Nephron progenitor cell (in vitro differentiated cells): ENCODE measurements at regions not wholly inside any gene's neighbourhood (a gene's known extent, or its start where the extent isn't known, plus 50 kb on each side); places are given as distances from the start of the nearest gene placed in this dataset.

ENCODE experiments used
- DNase-seq: peaks from one replicate; pipeline ENCODE4 v3.0.0; 2021
- H3K27ac Mint-ChIP-seq: 2 replicates; pipeline ENCODE4 v1.8.0; 2021; ENCODE audit warnings: mild to moderate bottlenecking, moderate library complexity, mixed read lengths
- H3K27me3 Mint-ChIP-seq: 2 replicates; pipeline ENCODE4 v1.8.0; 2021; ENCODE audit warnings: mild to moderate bottlenecking, low read depth, mixed read lengths; ENCODE audit not compliant: poor library complexity
- H3K36me3 Mint-ChIP-seq: 2 replicates; pipeline ENCODE4 v1.8.0; 2021; ENCODE audit warnings: low read depth, mixed read lengths
- H3K4me1 Mint-ChIP-seq: 2 replicates; pipeline ENCODE4 v1.8.0; 2021; ENCODE audit warnings: mixed read lengths
- H3K4me3 Mint-ChIP-seq: 2 replicates; pipeline ENCODE4 v1.8.0; 2021; ENCODE audit warnings: mild to moderate bottlenecking, moderate library complexity, mixed read lengths
- H3K9me3 Mint-ChIP-seq: 2 replicates; pipeline ENCODE4 v1.8.0; 2021; ENCODE audit warnings: mild to moderate bottlenecking, moderate library complexity, mixed read lengths
- CTCF ChIP-seq: fragments of 200-600 bp; sonication (generic); IDR thresholded peaks from 2 replicates; pipeline ENCODE4 v1.5.0; 2021; ENCODE audit warnings: antibody characterized with exemption

GRCh38 chr12:107219301-107219700 is 126.0 kb upstream of the CRY1 start:
- no peaks in the 10 kb centered on the region for H3K36me3 Mint-ChIP-seq
- H3K9me3 Mint-ChIP-seq: peaks cover 9% of the 10 kb centered on the region
- no peak for DNase-seq
- peaks cover 12% of the 10 kb centered on the region for H3K27me3 Mint-ChIP-seq
- no peak for TF ChIP-seq CTCF
- H3K4me3 Mint-ChIP-seq: no peak overlapping the region
- peaks cover 26% of the 10 kb centered on the region for H3K4me1 Mint-ChIP-seq
- H3K27ac Mint-ChIP-seq: no peak overlapping the region

- Mint-ChIP-seq H3K27ac (no peak overlapping the region), H3K27me3 (peaks cover 13% of the 10 kb centered on the region), H3K4me3 (no peak overlapping the region), H3K9me3 (peaks cover 9% of the 10 kb centered on the region), H3K4me1 (peaks cover 35% of the 10 kb centered on the region), H3K36me3 (no peaks in the 10 kb centered on the region)
- no peak for DNase-seq
- no peak for TF ChIP-seq CTCF
Observed at GRCh38 chr12:107221913-107222312, 128.6 kb upstream of the CRY1 start.

DNA sequence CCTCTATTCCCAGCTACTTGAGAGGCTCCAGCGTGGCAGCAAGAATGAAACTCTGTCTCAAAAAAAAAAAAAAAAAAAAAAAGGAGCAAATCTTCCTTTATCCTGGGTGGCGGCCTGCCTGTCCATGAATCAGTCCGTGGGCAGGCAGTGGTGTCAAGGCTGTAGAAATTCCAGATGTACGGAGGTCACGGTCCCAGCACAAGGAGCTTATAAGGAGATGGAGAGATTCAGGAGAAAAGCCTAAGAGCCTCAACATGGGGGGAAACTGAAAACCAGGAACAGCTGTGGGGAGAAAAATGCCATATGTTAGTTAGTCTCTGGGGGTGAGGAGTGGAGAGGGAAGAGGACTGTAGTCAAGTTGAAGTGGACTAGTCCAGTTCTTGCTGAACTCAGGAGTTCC is 130.5 kb upstream of the CRY1 start:
- H3K27ac Mint-ChIP-seq: no peak overlapping the region
- TF ChIP-seq CTCF: no peak
- H3K4me1 Mint-ChIP-seq: peaks cover 40% of the 10 kb centered on the region
- no peaks in the 10 kb centered on the region for H3K36me3 Mint-ChIP-seq
- H3K9me3 Mint-ChIP-seq: no peaks in the 10 kb centered on the region
- no peak overlapping the region for H3K4me3 Mint-ChIP-seq
- DNase-seq: no peak
- peaks cover 18% of the 10 kb centered on the region for H3K27me3 Mint-ChIP-seq

DNA sequence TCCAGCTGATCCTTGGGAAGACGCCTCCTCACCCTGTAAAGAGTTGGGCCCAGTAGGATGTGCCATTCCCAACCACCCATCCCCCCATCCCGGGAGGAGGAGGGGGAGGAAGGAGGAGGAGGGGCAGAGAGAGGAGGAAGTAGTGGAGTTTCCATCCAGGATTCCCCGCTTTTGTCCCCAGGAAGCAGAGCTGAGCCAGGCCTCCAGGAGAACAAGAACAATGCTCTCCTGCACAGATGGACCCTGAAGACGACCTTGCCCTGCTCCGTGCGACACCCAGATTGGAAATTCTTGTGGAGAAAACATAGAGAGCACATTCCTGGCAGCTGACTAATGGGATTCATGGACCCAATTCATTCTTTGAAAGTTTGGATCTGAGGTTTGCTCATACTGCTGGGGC is 132.3 kb upstream of the CRY1 start:
- Mint-ChIP-seq H3K27me3 (peaks cover 17% of the 10 kb centered on the region), H3K36me3 (no peaks in the 10 kb centered on the region), H3K27ac (no peak overlapping the region), H3K4me3 (no peak overlapping the region), H3K9me3 (no peaks in the 10 kb centered on the region), H3K4me1 (peaks cover 53% of the 10 kb centered on the region)
- no peak for TF ChIP-seq CTCF
- no peak for DNase-seq

GRCh38 chr12:107226126-107226525 is 132.8 kb upstream of the CRY1 start:
- TF ChIP-seq CTCF: no peak
- H3K27ac Mint-ChIP-seq: no peak overlapping the region

GRCh38 chr12:107228076-107228475 is 134.7 kb upstream of the CRY1 start:
- TF ChIP-seq CTCF: no peak
- H3K27me3 Mint-ChIP-seq: peaks cover 10% of the 10 kb centered on the region
- H3K36me3 Mint-ChIP-seq: no peaks in the 10 kb centered on the region
- no peak for DNase-seq
- no peaks in the 10 kb centered on the region for H3K9me3 Mint-ChIP-seq
- no peak overlapping the region for H3K4me3 Mint-ChIP-seq
- no peak overlapping the region for H3K27ac Mint-ChIP-seq
- peaks cover 40% of the 10 kb centered on the region for H3K4me1 Mint-ChIP-seq

More at GRCh38 chr12:107226126-107226525, 132.8 kb upstream of the CRY1 start:
- Mint-ChIP-seq H3K27me3 (peaks cover 17% of the 10 kb centered on the region), H3K4me1 (peaks cover 50% of the 10 kb centered on the region), H3K4me3 (no peak overlapping the region), H3K9me3 (no peaks in the 10 kb centered on the region), H3K36me3 (no peaks in the 10 kb centered on the region)
- no peak for DNase-seq
